DMS 273 (cell line): ENCODE measurements at regions not wholly inside any gene's neighbourhood (a gene's known extent, or its start where the extent isn't known, plus 50 kb on each side); places are given as distances from the start of the nearest gene placed in this dataset.

Experiments used
- DNase-seq: peaks from one replicate; lab custom pipeline; 2025; ENCODE audit not compliant: unreplicated experiment; lab: John Stamatoyannopoulos, UW

DNA sequence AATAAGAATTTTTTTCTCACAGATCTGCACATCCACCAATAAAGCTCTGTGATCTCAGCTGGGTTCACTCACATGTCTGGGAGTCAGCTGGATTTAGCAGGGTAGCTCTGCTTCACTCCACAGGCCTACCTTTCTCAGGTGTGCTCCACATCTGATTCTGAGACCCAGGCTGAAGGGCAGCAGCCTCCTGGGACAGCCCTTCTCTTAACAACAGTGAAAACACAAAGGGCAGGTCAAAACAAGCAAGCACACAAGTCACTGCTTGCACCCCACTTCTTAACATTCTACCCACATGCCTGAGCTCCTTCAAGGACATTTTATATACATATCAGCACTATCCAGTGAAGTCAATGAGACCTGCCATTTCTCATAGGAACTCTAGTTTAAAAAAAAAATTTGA is 96.0 kb upstream of the MAP3K4 start:
- no peak for DNase-seq

DNA sequence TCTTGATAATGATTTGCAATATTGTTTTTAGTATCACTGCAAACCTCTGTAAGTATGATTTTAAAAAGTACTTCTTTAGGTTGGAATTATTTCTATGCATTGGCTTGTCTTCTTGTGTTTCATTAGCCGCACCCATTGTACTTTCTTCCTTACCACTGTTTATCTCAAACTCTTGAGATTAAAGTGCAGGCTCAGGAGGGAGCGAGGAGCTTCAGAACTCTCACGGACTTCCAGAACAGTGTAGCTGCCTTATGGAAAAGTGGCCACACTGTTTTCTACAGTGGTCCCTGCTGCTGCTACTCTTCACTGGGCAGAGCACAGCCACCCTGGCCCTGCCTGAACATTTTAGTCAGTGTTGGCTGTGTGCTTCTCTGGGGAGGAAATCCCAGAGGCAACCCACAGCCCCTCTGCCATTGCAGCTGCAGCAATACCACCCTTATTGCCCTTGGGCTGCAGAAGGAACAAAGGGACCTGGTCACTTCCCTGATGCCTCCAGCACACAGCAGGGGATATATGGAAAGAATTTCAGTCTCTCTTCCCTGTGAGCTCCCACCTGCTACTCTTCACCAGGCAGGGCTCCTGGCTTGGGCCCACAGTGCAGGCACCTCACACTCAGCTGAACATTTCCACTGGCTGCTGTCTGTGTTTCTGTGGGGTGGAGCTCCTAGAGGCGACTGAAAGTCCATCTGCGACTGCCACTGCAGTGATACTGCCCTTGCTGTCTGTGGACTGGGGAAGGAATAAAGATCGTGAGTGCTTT is 91.7 kb upstream of the MAP3K4 start:
- DNase-seq: no peak

DNA sequence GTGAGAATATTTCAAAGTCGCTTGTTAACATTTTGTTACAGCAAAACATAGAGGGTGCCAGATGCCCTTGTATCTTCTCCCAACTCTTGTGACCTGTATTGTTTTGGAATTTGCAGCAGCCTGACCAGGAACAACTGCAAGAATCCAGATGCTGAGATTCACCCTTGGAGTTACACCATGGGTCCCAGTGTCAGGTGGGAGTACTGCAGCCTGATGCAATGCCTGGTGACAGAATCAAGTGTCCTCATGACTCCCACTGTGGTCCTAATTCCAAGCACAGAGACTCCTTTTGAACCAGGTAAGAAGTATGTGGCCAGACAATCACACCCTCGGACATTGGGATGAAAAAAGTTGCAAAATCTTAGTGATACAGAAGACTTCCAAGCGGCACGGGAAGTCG is 79.6 kb upstream of the MAP3K4 start:
- no peak for DNase-seq

DNA sequence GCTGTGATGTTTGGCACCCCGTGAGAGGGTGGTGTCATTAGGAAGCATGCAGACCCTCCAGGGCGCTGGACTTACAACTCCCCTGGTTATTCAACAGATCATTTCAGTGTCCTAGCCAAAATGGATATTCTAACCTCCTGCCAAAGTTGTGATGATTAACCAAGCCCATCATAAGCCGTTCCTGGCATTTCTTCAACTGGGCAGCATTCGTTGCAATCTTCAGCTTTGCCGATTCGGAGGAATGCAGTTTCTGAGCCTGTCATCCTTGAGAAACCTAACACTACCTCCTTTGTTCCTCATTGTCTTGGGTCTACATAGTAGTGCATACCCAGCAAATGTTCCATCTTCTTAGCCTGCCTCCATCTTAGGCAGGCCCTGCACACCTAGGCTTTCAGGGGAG is 79.2 kb upstream of the MAP3K4 start:
- DNase-seq: no peak

DNA sequence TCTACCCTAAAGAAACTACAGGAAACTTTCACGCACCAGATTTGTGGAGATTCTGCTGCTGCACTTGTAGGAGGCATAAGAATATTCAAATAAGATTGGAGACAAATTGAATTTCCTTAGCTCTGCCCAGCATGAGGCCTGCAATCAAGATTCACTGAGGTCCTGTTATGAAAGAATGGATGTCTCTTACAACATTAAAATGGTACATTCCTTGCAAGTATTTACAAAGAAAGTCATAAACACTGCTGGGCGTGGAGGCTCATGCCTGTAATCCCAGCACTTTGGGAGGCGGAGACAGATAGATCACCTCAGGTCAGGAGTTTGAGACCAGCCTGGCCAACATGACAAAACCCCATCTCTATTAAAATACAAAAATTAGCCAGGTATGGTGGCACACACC is 74.0 kb upstream of the MAP3K4 start:
- DNase-seq: no peak

DNA sequence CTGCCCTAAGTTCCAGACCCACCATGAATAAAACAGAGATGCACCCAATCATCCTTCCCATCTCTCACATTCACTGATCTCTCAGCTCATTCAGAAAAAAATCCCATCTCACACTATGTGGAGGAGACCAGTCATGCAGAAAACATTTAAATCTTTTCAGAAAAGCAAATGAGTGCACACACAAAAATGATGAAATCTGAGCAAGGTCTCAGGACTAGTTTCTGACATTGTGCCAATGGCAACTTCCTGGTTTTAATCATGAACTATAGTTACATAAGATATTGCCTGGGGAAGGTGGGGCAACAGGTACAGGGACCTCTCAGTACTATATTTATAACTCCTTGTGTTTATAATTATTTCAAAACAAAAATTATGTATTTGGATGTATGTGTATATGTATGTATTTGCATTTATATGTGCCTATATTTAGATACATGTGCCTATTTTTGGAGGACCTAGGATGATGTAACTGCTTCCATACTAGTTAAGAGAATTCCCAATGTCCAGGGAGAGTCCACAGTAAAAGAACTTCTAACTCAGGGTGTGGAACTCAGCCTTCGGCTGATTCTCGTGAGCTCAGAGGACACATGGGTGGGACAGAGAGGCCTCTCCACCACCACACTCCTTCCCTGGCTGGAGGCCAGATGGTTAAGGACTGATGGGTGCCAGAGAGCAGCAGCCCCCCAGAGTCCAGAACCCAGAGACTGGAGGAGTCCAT is 71.7 kb upstream of the MAP3K4 start:
- peak; percentile 13 for DNase-seq

DNA sequence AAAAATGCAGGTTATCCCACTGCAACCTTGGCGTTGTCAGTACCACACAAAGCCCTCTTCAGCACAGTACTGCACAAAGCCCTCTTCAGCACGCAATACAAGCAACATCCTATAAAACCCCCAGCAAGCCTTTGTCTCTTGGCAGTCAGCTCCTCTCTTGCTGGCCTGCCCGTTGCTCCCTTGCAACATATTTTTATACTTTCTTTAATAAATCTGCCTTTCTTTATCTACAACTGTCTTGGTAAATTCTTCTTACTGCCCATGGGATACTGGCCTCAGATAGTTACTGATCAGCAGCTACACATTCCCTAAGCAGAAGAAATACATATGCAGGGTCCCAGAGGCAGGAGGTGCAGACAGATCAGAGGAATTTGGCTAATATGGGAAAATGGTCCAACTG is 70.5 kb upstream of the MAP3K4 start:
- no peak for DNase-seq

DNA sequence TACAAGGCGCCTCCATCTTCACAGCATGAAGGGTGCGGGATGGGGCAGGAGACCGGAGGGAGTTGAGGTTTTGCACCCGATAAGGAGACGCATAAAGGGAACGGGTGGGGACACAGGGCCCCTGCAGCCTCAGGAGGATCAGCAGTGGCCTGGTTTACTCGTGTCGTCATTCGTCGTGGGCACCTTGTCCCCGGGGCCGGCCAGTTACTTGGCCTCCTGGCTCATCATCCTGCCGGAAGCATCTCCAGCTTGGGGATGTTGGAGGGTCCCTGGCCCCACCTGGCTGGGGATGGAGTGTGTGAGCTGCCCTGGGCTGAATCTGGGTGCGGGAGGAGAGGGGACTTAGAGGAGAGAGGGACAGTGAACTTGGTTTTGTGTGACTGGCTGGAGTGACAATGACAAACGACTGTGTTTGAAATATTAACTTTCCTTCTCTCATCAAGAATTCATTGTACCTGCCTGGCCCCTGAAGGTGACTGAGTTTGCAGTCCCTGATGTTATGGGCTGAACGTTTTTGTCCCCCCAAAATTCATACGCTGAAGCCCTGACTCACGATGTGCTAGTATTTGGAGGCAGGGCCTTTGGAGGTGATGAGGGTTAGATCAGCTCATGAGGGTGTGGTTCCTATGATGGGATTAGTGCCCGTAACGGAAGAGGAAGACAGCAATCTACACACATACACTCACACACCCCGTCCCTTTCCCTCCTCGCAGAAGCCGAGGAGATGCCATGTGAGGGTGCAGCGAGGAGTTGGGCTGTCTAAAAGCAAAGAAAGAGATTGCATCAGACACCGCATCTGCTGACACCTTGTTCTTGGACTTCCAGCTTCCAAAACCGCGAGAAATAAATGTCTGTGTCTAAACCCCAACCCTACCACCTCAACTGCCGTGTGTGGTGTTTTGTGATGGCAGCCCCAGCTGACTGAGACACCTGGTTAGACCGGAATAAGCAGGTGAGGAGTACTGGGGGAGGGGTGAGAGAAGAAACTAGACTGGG is 65.0 kb upstream of the MAP3K4 start:
- DNase-seq: no peak

DNA sequence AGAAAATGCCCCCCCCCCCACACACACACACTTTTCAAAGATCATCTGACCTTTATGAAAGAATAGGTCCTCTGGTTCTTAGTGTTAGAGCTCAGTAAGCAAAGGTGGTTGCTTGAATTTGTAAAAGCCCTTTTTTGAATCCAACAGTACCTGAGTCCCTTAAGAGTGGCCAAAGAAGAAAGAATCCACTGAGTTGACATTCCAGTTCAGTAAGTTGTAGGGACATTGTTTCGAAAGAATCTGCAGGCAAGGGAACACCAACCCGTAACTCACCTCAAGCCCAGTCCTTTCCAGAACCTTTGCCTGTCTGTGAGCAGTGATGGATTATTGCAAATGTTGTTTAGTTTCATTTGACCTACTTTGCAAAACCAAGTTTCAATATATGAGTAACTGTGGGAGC is 64.2 kb upstream of the MAP3K4 start:
- DNase-seq: no peak

DNA sequence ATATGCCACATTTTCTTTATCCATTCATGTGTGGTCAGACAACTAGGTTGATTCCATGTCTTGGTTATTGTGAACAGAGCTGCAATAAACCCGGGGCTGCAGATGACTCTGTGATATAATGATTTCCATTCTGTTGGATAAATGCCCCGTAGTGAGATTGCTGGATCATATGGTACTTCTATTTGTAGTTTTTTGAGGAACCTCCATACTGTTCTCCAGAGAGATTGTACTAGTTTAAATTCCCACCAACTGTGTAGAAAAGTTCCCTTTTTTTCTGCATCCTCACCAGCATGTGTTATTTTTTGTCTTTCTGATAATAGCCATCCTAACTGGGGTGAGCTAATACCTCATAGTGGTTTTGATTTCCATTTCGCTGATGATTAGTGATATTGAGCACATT is 62.2 kb upstream of the MAP3K4 start:
- no peak for DNase-seq

DNA sequence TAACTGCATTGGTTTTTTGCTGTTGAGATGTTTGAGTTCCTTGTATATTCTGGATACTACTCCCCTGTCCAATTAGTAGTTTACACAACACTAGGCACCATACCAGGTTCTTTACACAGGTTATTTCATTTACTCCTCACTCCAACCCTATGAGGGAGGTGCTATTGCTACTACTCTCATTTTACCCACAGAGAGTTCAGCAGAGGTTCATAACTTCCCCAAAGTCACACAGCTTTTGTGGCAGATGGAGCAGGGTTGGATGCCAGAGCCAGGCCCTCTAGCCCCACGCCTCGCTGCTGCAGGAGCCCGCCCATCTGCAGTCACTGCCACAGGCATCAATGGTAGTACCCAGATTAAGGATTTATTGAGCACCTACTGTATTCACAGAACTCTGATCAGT is 61.7 kb upstream of the MAP3K4 start:
- DNase-seq: no peak

DNA sequence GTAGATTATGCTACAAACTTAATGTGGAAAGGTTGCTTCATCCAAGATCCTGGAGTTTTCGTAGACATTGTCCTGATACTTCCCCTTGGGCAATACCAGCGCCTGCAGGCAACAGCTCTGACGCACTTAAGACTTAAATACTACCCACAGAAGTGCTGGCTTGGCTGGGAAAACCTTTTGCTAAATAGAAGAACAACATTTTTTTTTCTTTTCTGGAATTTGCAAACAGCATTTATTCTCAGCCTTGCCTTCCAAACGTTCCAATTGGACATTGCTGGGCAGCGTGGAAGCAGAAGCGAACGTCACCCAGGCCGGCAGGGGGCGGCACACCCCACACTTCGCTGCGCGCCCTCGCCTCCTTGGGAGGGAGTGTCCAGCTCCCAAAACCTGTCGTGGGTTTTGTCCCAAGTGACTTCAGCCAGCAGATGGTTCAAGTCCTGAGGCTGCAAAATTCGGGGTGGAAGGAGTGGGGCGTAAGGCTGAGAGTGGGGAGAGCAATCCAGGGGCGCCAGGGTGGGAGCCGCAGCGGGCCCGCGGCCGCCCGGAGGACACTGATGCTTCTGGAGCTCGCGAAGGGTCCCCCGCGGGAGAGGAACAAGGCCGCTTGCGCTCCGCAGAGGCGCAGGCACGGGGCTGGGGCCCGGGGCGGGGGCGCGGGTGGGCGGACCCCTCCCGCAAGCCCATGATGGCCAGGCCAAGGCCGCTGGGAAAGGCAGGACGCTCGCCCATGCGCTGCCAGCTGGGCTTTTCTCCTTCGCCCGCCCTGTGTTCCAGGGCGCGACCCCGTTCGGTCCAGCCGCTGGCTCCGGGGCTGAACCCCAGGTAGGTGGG is 60.8 kb upstream of the MAP3K4 start:
- DNase-seq: peak; percentile 88

DNA sequence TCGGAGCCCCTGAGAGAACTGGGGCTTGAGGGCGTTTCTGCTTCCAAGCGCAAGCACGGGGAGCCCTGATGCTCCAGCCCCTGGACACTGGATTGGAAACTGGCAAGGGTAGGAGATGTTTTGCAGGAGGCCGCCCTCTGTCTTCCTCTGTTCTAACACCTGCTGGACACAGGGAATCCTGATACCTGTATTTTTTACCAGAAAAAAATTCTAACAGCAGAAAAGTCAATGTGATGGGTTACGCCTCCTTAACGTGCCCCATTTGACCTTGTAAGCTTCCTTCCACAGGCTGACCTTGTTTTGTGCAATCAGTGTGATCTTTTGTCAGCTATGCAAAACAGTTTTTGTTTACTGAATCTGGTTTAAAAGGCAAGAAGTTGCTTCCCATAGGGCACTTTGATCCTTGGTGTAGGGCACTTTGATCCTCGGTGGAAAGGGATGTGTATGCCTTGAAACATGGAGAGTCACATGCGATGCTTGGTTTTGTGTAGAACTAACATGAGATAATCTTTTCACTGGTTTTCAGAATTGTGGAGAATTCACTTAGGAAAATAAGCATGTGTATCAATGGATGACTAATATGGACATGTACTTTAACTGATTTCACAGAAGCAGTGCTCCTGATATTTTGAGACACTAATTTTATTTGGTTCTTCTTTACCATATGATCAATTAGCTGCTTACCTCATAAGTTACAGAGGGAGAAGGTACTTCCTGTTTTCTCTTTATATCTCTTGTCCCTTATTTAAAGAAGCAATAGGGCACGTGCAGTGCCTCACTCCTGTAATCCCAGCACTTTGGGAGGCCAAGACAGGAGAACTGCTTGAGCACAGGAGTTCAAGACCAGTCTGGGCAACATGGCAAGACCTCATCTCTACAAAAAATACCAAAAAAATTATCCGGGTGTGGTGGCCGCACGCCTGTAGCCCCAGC is 59.9 kb upstream of the MAP3K4 start:
- DNase-seq: no peak

DNA sequence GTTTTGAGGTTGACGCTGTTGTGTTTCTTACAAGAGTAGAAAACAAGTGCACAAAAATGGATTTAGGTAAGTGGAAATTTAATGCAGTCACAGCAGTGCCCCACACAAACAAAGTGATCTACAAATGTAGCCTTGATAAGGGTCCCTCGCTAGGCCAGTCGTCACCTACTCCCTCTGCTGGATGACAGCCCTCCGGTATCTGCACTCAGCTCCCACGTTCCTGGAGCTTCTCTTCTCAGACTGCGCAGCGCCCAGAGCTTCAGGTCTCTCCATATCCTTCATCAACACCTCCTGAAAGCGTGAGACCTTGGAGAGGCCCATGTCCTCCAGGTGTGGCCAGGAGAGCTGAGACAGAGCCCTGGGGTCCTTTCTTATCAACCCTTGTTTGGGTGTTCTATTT is 58.3 kb upstream of the MAP3K4 start:
- peak; percentile 10 for DNase-seq

DNA sequence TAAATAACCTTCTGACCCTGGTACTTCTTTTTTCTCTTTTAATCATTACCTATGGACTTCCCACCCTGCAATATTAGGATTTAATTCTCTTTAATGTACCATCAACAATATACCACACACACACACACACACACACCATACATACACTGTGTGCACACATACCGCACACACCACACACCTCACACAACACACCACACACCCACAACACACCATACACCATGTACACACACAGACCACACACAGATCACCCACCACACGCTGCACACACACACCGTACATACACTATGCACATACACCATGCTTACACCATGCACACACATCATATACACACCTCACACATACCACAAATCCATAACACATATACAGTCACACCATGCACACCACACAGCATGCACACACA is 57.4 kb upstream of the MAP3K4 start:
- DNase-seq: no peak

DNA sequence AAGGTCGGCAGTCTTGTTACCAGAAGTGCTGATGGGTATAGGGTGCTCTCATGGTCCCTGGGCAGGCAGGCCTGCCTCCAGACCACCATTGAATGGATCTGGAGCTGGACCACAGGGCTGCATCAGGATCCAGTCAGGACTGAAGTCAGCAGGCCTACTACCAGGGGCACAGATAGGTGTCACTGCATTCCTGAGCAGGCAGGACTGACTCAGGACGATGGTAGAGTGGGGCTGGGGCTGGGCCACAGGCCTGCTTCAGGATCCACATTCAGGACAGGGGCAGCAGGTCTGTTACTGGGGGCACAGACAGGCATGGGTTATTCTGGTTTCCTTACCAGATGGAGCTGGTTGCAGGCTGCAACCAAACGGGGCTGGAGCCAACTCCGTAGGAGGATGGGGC is 51.4 kb upstream of the MAP3K4 start:
- no peak for DNase-seq
